ENCODE measurements at regions not wholly inside any gene's neighbourhood (a gene's known extent, or its start where the extent isn't known, plus 50 kb on each side); places are given as distances from the start of the nearest gene placed in this dataset.

DNA sequence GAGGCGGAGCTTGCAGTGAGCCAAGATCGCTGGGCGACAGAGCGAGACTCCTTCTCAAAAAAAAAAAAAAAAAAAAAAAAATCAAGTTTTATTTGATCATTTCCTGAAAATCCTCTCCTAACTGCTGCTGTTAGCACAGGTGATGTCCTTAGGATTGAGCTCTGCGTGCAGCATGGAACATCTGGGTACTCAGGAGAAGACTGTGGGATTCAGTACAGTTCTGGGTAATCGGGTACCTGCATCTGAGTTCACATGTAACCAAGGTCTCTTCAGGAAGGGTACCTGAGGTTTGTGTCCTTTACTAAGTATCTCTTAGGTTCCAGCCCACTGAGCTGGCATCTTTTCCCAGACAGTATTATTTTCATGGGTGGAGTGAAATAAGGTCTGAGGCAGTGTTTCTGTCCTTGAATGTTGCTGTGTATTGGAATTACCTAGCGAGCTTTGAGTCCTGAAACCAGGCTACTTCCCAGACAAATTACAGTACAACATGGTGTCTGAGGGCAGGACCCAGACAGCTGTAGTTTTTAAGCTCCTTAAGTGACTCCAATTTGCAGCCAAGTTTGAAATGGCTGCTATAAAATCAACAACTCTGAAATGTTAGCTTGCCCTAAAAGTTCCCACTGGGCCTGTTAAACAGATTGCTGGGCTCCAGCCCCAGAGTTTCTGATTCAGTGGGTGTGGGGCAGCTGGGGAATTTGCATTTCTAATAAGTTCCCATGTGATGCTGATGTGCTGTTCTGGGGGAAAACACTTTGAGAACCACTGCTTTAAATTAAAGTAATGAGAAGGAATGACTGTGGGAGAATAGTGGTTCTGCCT, 120.5 kb downstream of the PMAIP1 start:
- TF ChIP-seq MAX (IDR thresholded peaks at IDR 0.05): no peak
- TF ChIP-seq, protein P1, sequence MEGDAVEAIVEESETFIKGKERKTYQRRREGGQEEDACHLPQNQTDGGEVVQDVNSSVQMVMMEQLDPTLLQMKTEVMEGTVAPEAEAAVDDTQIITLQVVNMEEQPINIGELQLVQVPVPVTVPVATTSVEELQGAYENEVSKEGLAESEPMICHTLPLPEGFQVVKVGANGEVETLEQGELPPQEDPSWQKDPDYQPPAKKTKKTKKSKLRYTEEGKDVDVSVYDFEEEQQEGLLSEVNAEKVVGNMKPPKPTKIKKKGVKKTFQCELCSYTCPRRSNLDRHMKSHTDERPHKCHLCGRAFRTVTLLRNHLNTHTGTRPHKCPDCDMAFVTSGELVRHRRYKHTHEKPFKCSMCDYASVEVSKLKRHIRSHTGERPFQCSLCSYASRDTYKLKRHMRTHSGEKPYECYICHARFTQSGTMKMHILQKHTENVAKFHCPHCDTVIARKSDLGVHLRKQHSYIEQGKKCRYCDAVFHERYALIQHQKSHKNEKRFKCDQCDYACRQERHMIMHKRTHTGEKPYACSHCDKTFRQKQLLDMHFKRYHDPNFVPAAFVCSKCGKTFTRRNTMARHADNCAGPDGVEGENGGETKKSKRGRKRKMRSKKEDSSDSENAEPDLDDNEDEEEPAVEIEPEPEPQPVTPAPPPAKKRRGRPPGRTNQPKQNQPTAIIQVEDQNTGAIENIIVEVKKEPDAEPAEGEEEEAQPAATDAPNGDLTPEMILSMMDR (IDR thresholded peaks at IDR 0.05; ENCODE audit: control extremely low read depth in 1 of 3, insufficient read depth in 1 of 3, low read depth in 1 of 3, low read length in 3 of 3): no peak

All from H1 (cell line).